HG02870 (cell line): ENCODE measurements at regions not wholly inside any gene's neighbourhood (a gene's known extent, or its start where the extent isn't known, plus 50 kb on each side); places are given as distances from the start of the nearest gene placed in this dataset.

ENCODE experiments used
- ATAC-seq: cut with Tn5 transposase; IDR thresholded peaks from one replicate; pipeline ENCODE4 v1.9.1; 2021; ENCODE audit warnings: mild to moderate bottlenecking, moderate library complexity; ENCODE audit not compliant: unreplicated experiment

- ATAC-seq = no peak
These were observed 1421.5 kb upstream of the SPRY2 start for GRCh38 chr13:81762449-81762848.

- ATAC-seq = no peak
These were observed 1419.4 kb upstream of the SPRY2 start for GRCh38 chr13:81760316-81760715.

- no peak for ATAC-seq
These were observed 1416.5 kb upstream of the SPRY2 start for GRCh38 chr13:81757348-81757970.

- no peak for ATAC-seq
These were observed 1404.5 kb upstream of the SPRY2 start for GRCh38 chr13:81745391-81745790.

GRCh38 chr13:81738364-81738763, 1397.4 kb upstream of the SPRY2 start:
- no peak for ATAC-seq

- ATAC-seq = no peak
These were observed 1385.3 kb upstream of the SPRY2 start for GRCh38 chr13:81726037-81726726.

- no peak for ATAC-seq
These were observed 1381.5 kb upstream of the SPRY2 start for GRCh38 chr13:81722456-81722855.

GRCh38 chr13:81721400-81721799, 1380.5 kb upstream of the SPRY2 start:
- no peak for ATAC-seq

- no peak for ATAC-seq
These were observed 1373.6 kb upstream of the SPRY2 start for GRCh38 chr13:81714513-81714912.

GRCh38 chr13:81713201-81713600, 1372.3 kb upstream of the SPRY2 start:
- no peak for ATAC-seq

- no peak for ATAC-seq
These were observed 1356.9 kb upstream of the SPRY2 start for GRCh38 chr13:81697826-81698225.

- no peak for ATAC-seq
These were observed 1346.0 kb upstream of the SPRY2 start for GRCh38 chr13:81686877-81687276.

GRCh38 chr13:81683521-81683920, 1342.6 kb upstream of the SPRY2 start:
- ATAC-seq = no peak

GRCh38 chr13:81682081-81682630, 1341.2 kb upstream of the SPRY2 start:
- ATAC-seq = no peak

GRCh38 chr13:81677857-81678256, 1336.9 kb upstream of the SPRY2 start:
- ATAC-seq = no peak

- ATAC-seq = no peak
These were observed 1335.1 kb upstream of the SPRY2 start for GRCh38 chr13:81676008-81676407.

- ATAC-seq = no peak
These were observed 1330.1 kb upstream of the SPRY2 start for GRCh38 chr13:81671064-81671463.

GRCh38 chr13:81670048-81670447, 1329.1 kb upstream of the SPRY2 start:
- no peak for ATAC-seq

GRCh38 chr13:81664872-81665271, 1323.9 kb upstream of the SPRY2 start:
- ATAC-seq = no peak

- ATAC-seq = no peak
These were observed 1319.1 kb upstream of the SPRY2 start for GRCh38 chr13:81659984-81660383.

GRCh38 chr13:81658598-81659370, 1317.9 kb upstream of the SPRY2 start:
- ATAC-seq = no peak
